ENCODE measurements at regions not wholly inside any gene's neighbourhood (a gene's known extent, or its start where the extent isn't known, plus 50 kb on each side); places are given as distances from the start of the nearest gene placed in this dataset.

GRCh38 chr5:74429495-74429894 is 211.0 kb downstream of the ENC1 start:
- TF ChIP-seq POLR2A (IDR thresholded peaks at IDR 0.05; ENCODE audit: low read depth, low read length), result no peak
- no peak for TF ChIP-seq CTCF (IDR thresholded peaks at IDR 0.05 in 2 of 3, conservative IDR thresholded peaks at IDR 0.05 in 1 of 3; ENCODE audit: control insufficient read depth in 2 of 3, extremely low read depth in 1 of 3, insufficient read depth in 1 of 3, low read depth in 3 of 3, low read length in 3 of 3)
- no peak for TF ChIP-seq RELA (IDR thresholded peaks at IDR 0.05; ENCODE audit: borderline replicate concordance, partially characterized antibody)
- no peak for TF ChIP-seq EZH2 (IDR thresholded peaks at IDR 0.05; ENCODE audit: borderline replicate concordance, control insufficient read depth, low read depth, low read length)
- TF ChIP-seq GABPA (IDR thresholded peaks at IDR 0.05; ENCODE audit: low read depth), result no peak
- no peak for TF ChIP-seq MYC (IDR thresholded peaks at IDR 0.05; ENCODE audit: insufficient read depth, insufficient read length, insufficient replicate concordance, low read length, severe bottlenecking)
- no peak for TF ChIP-seq EGR1 (IDR thresholded peaks at IDR 0.05; ENCODE audit: borderline replicate concordance in 1 of 2, low read depth in 2 of 2, low read length in 2 of 2)
- TF ChIP-seq ATF2 (IDR thresholded peaks at IDR 0.05; ENCODE audit: low read length), result no peak
- no peak for TF ChIP-seq ATF3 (IDR thresholded peaks at IDR 0.05; ENCODE audit: borderline replicate concordance, extremely low read depth, low read depth, low read length)
- no peak for TF ChIP-seq CEBPZ (IDR thresholded peaks at IDR 0.05; ENCODE audit: low read depth, low read length)
- TF ChIP-seq E2F4 (IDR thresholded peaks at IDR 0.05; ENCODE audit: low read depth, low read length), result no peak
- no peak for TF ChIP-seq JUND (IDR thresholded peaks at IDR 0.05; ENCODE audit: low read depth, low read length)
- no peak for TF ChIP-seq IKZF1 (conservative IDR thresholded peaks at IDR 0.05)
- no peak for TF ChIP-seq POLR2AphosphoS5 (IDR thresholded peaks at IDR 0.05; ENCODE audit: low read length)
